Gastroesophageal sphincter (tissue), 3 donors: ENCODE measurements at regions not wholly inside any gene's neighbourhood (a gene's known extent, or its start where the extent isn't known, plus 50 kb on each side); places are given as distances from the start of the nearest gene placed in this dataset.

Experiments used
- EP300 ChIP-seq: sonication (generic); formaldehyde crosslinking; IDR thresholded peaks from one replicate; pipeline ENCODE4 v1.6.1; 2017; ENCODE audit warnings: antibody characterized with exemption, mild to moderate bottlenecking
- POLR2A ChIP-seq, 2 donors: fragments of 450-650 bp; IDR thresholded peaks; one replicate each; pipeline ENCODE4 v1.6.1; 2017; ENCODE audit warnings: antibody characterized with exemption in 2 of 2, mild to moderate bottlenecking in 2 of 2, moderate library complexity in 1 of 2
- POLR2AphosphoS5 ChIP-seq: sonication (generic); formaldehyde crosslinking; IDR thresholded peaks from one replicate; pipeline ENCODE4 v1.6.1; 2017; ENCODE audit warnings: antibody characterized with exemption
- TF ChIP-seq, protein P1 (sequence below), 4 experiments: fragments of 200-600 bp in 2 of 4; fragments of 450-650 bp in 2 of 4; sonication (generic) in 1 of 4; IDR thresholded peaks; one replicate each; pipeline ENCODE4 v1.5.1; 2017 to 2019; ENCODE audit warnings: antibody characterized with exemption in 4 of 4, mild to moderate bottlenecking in 2 of 4, moderate library complexity in 2 of 4

DNA sequence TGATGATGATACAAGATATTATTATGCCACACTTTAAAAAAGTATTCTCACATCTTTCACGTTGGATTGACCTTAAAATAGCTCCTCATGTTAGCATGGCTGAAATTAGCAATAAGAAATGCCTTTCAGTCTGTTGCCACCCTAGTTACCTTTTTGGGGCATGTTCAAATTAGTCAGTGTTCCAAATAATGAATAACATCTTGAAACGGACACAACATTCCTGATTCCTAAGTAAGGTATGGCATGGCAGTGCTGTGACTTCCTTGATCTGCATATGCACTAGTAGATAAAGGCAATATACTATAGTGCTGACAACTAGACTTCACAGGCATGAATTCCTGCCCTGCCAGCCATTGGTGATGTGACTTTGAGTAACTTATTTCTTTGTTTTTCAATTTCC is 914.5 kb downstream of the METTL15 start:
- TF ChIP-seq, protein P1, sequence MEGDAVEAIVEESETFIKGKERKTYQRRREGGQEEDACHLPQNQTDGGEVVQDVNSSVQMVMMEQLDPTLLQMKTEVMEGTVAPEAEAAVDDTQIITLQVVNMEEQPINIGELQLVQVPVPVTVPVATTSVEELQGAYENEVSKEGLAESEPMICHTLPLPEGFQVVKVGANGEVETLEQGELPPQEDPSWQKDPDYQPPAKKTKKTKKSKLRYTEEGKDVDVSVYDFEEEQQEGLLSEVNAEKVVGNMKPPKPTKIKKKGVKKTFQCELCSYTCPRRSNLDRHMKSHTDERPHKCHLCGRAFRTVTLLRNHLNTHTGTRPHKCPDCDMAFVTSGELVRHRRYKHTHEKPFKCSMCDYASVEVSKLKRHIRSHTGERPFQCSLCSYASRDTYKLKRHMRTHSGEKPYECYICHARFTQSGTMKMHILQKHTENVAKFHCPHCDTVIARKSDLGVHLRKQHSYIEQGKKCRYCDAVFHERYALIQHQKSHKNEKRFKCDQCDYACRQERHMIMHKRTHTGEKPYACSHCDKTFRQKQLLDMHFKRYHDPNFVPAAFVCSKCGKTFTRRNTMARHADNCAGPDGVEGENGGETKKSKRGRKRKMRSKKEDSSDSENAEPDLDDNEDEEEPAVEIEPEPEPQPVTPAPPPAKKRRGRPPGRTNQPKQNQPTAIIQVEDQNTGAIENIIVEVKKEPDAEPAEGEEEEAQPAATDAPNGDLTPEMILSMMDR (IDR thresholded peaks at IDR 0.05): no peak
- no peak for TF ChIP-seq POLR2A (IDR thresholded peaks at IDR 0.05)
- TF ChIP-seq POLR2AphosphoS5: no peak
- no peak for TF ChIP-seq EP300
